Omental fat pad (tissue), 3 donors: ENCODE measurements at regions not wholly inside any gene's neighbourhood (a gene's known extent, or its start where the extent isn't known, plus 50 kb on each side); places are given as distances from the start of the nearest gene placed in this dataset.
"Not testable (repeated sequence)": the region's sequence is repeated elsewhere in the genome, so short reads cannot be mapped to it uniquely, and the experiment has no call there.

Source experiments
- ATAC-seq: fragments of 150-250 bp; one replicate; pipeline ENCODE4 v1.9.1; 2016; ENCODE audit warnings: mild to moderate bottlenecking, moderate library complexity; ENCODE audit not compliant: low FRiP score
- DNase-seq: peaks from one replicate; pipeline ENCODE4 v3.0.0-alpha.2; 2019; ENCODE audit warnings: low spot score
- TF ChIP-seq, protein P1 (sequence below), 3 donors: fragments of 450-650 bp; IDR thresholded peaks; one replicate each; pipeline ENCODE4 v1.5.1; 2016 to 2017; ENCODE audit warnings: antibody characterized with exemption in 3 of 3, mild to moderate bottlenecking in 3 of 3, moderate library complexity in 2 of 3

DNA sequence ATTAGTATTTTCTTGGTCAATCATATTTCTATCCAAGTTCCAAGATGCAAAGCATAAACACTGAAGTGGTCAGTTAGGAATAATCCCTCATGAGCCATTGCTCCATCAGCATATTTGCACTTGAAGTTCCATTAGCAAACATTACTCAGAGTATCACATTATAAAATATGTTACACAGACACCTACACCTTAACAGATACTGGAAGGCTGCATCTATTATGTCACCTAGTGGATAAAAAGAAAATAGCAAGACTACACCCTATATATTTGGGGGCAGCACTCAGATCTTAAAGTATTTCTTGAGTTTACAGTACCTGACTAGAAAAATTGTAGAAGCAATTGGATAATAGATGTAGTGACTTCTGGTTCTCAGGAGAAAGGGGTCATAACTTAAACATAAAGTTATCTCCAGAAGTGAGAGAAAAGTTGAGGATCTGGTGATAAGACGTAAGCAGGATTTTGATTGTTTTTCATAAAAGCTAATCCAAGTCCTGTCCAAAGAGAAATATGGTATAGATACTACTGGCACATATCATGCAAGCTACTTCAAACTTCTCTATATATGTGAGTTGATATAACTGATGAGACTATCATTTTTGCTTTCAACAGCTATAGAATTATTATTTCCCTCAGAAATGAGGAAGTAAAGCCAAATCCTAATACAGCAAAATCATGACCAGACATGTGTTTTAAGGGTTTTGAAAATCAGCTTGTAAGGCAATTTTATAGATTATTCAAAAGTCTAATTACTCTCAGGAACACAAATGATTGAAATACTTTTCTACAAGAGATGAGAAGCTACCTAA, 422.2 kb downstream of the GBE1 start:
- DNase-seq: no peak
- peak; percentile 64 for ATAC-seq
- TF ChIP-seq, protein P1, sequence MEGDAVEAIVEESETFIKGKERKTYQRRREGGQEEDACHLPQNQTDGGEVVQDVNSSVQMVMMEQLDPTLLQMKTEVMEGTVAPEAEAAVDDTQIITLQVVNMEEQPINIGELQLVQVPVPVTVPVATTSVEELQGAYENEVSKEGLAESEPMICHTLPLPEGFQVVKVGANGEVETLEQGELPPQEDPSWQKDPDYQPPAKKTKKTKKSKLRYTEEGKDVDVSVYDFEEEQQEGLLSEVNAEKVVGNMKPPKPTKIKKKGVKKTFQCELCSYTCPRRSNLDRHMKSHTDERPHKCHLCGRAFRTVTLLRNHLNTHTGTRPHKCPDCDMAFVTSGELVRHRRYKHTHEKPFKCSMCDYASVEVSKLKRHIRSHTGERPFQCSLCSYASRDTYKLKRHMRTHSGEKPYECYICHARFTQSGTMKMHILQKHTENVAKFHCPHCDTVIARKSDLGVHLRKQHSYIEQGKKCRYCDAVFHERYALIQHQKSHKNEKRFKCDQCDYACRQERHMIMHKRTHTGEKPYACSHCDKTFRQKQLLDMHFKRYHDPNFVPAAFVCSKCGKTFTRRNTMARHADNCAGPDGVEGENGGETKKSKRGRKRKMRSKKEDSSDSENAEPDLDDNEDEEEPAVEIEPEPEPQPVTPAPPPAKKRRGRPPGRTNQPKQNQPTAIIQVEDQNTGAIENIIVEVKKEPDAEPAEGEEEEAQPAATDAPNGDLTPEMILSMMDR (IDR thresholded peaks at IDR 0.05): no peak

DNA sequence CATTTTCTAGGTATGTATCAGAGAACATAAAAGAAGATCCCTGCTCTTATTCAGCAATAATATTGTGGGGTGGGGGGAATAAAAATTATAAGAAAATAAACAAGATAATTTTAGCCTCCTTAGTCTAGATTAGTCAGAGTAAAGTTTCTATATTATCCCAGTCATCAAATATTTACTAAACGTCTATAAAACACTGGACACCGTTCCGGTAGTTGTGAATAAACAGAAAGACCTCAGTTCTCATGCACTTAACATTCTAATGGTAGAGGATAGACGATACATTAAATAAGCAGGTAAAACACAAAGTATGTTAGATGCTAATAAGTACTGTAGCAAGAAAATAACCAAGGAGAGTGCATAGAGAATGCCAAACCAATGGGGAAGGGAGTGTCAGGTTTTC, 425.0 kb downstream of the GBE1 start:
- ATAC-seq (no peak), DNase-seq (no peak)
- TF ChIP-seq, protein P1 (IDR thresholded peaks at IDR 0.05): no peak

DNA sequence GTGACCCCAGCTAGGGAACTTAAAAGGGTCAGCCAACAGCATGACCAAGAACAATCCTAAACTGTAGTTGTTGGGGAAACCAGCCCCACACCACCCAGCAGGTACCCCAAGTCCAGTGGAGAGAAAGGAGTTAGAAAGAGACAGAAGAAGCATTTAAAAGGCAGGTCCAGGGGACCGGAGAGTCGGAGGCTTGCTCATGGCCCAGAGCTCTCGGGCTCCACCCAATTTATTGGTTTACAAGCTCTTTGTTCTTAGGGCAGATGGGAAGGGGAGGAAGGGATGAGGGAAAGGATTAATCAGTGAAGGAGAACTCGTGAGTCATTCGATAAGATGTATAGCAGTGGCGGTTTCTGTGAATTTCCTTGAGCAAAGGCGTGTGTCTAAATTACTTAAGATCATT, 431.6 kb downstream of the GBE1 start:
- not testable (repeated sequence) for ATAC-seq, DNase-seq

DNA sequence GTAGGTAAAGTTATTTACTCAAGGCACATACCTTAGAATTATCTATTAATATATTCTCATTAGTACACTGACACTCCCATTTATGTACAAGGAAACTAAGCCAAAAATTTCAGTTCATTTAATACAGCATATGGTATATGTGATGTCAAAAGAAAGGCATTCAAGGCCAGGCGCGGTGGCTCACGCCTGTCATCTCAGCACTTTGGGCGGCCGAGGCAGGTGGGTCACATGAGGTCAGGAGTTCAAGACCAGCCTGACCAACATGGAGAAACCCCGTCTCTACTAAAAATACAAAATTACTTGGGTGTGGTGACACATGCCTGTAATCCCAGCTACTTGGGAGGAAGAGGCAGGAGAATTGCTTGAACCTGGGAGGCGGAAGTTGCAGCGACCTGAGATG, 435.2 kb downstream of the GBE1 start:
- ATAC-seq (no peak), DNase-seq (no peak)
- TF ChIP-seq, protein P1 (IDR thresholded peaks at IDR 0.05): no peak

DNA sequence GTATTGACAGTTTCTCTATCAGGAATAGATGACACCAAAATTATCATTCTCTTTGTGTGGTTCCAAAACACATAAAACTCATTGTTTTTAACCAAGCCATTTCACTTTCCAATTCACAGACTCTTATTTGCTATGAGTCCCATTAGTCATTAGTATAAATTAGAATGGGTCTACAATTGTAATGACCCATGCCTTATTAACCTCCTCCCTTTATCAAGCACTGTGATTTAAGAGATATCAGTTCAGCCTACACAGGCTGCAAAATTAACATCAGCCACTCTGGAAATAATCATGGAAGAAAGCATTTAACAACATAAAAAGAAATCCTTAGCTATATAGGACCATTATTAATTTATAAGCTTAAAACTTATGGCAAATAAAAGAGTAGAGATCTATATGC, 440.6 kb downstream of the GBE1 start:
- TF ChIP-seq, protein P1 (IDR thresholded peaks at IDR 0.05): no peak
- no peak for ATAC-seq
- DNase-seq: no peak

DNA sequence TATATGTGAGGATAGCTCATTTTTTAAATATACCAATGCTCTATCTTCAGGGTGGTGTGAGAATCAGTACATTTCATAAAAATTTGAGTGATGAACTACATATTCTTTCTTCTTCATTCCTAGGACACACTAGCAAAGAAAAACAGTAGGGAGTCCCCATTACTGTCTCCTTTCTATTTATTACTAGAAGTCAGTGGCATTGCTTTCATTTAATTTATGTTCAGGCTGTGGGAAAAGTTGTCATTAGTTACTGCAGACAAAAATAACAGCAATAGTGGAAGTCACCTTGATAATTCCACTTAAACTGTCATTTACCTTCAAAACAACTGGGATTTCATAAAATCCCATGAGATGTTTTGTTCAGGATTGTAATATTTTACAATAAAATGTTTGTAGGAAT, 446.4 kb downstream of the GBE1 start:
- no peak for ATAC-seq
- no peak for DNase-seq

DNA sequence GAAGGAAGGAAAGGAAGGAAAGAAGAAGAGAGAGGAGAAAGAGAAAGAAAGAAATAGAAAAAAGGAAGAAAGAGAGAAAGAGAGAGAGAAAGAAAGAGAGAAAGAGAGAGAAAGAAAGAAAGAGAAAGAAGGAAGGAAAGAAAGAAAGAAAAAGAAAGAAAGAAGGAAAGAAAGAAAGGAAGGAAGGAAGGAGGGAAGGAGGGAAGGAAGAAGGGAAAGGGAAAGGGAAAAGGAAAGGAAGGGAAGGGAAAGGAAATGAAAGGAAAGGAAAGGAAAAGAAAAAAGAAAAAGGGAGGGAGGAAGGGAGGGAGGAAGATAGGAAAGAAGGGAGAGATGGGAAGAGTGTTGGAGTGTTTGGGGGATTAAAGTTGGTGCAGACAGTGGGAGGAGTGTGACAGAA, 450.1 kb downstream of the GBE1 start:
- no peak for DNase-seq
- TF ChIP-seq, protein P1 (IDR thresholded peaks at IDR 0.05): no peak
- ATAC-seq: no peak

More for the DNA sequence above, 446.4 kb downstream of the GBE1 start:
- TF ChIP-seq, protein P1 (IDR thresholded peaks at IDR 0.05): no peak
